ENCODE measurements at regions not wholly inside any gene's neighbourhood (a gene's known extent, or its start where the extent isn't known, plus 50 kb on each side); places are given as distances from the start of the nearest gene placed in this dataset.

- Histone ChIP-seq H3K27ac (no peak overlapping the region), H3K4me1 (no peaks in the 10 kb centered on the region), H3K36me3 (no peaks in the 10 kb centered on the region), H3K27me3 (no peaks in the 10 kb centered on the region), H3K9me3 (no peaks in the 10 kb centered on the region), H3K4me3 (no peak overlapping the region)
- intact Hi-C loops (cut with DNase I), result no loop called here
- FAIRE-seq, result no peak
- DNase-seq, result no peak
- ATAC-seq, result no peak
- TF ChIP-seq, protein P1, sequence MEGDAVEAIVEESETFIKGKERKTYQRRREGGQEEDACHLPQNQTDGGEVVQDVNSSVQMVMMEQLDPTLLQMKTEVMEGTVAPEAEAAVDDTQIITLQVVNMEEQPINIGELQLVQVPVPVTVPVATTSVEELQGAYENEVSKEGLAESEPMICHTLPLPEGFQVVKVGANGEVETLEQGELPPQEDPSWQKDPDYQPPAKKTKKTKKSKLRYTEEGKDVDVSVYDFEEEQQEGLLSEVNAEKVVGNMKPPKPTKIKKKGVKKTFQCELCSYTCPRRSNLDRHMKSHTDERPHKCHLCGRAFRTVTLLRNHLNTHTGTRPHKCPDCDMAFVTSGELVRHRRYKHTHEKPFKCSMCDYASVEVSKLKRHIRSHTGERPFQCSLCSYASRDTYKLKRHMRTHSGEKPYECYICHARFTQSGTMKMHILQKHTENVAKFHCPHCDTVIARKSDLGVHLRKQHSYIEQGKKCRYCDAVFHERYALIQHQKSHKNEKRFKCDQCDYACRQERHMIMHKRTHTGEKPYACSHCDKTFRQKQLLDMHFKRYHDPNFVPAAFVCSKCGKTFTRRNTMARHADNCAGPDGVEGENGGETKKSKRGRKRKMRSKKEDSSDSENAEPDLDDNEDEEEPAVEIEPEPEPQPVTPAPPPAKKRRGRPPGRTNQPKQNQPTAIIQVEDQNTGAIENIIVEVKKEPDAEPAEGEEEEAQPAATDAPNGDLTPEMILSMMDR (IDR thresholded peaks at IDR 0.05), result no peak
These were observed 171.3 kb upstream of the PARD3B start for GRCh38 chr2:204373942-204374341.

DNA sequence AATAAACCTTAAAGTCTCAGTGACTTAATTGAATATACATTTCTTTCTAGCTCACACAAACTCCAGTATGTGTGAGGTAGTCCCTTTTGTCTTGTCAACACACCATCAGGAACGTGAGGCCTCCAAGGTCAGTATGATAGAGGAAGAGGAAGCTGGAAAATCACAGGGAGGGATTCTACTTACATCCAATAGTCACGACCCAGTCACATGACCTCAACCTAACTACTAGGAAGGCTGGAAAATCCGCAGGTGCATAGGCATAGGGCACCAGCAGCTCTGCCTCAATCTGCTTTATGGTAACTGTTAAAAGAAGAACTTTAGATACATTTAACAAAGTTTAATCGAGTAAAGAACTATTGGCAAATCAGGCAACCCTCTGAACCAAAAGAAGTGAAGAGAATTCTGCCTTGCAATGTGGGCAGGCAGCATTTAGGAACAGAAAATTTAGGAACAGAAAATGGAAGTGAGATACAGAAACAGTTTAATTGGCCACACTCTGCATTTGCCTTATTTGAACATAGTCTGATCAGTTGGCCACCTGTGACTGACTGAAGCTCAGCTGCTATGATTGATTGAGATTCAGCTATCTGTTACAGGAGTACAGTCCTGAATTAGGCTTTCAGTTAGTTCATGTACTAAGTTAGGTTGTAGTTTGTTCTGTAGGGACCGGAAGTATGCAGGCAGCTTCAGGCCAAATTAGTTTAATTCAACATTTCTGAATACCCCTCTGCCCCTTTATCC is 165.0 kb upstream of the PARD3B start:
- ATAC-seq, result no peak
- no peaks in the 10 kb centered on the region for H3K36me3 ChIP-seq
- FAIRE-seq, result no peak
- TF ChIP-seq, protein P1 (IDR thresholded peaks at IDR 0.05), result no peak
- H3K27ac ChIP-seq, result no peak overlapping the region
- WGBS, 2 donors, result 58 to 59% methylated on average over 5 of the region's 5 CpGs
- no peaks in the 10 kb centered on the region for H3K4me1 ChIP-seq
- no peaks in the 10 kb centered on the region for H3K9me3 ChIP-seq
- intact Hi-C loops (cut with DNase I), result no loop called here
- no peak for DNase-seq
- H3K27me3 ChIP-seq, result no peaks in the 10 kb centered on the region
- H3K4me3 ChIP-seq, result no peak overlapping the region

GRCh38 chr2:204386668-204387067 is 158.6 kb upstream of the PARD3B start:
- no peaks in the 10 kb centered on the region for H3K9me3 ChIP-seq
- no peaks in the 10 kb centered on the region for H3K27me3 ChIP-seq
- no peak overlapping the region for H3K4me3 ChIP-seq
- ATAC-seq, result no peak
- TF ChIP-seq, protein P1 (IDR thresholded peaks at IDR 0.05), result no peak
- 84 to 93% methylated on average over 2 of the region's 2 CpGs for WGBS, 2 donors
- H3K27ac ChIP-seq, result no peak overlapping the region
- intact Hi-C loops (cut with DNase I), result no loop called here
- DNase-seq, result no peak
- no peak for FAIRE-seq
- H3K4me1 ChIP-seq, result no peaks in the 10 kb centered on the region
- H3K36me3 ChIP-seq, result no peaks in the 10 kb centered on the region

DNA sequence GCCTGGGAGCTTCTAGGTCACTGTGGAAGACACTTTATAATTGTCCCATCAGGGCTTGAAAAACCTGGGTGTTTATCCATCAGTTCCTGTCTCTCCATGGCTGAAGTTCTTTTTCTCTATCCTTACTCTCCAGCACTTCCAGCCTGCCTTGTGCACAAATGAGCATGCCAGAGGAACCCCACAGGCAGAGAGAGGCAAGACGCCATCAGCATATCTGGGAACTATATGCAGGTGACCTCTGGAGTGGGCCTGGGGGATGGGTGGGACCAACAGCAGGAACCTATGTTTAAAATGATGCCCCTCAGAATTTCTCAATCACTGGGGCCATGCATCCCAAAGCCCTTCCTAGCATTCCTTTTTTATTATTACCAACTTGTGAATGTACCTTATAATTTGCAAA is 156.2 kb upstream of the PARD3B start:
- DNase-seq, result no peak
- H3K36me3 ChIP-seq, result no peaks in the 10 kb centered on the region
- no peaks in the 10 kb centered on the region for H3K9me3 ChIP-seq
- ATAC-seq, result no peak
- H3K27ac ChIP-seq, result no peak overlapping the region
- TF ChIP-seq, protein P1 (IDR thresholded peaks at IDR 0.05), result no peak
- H3K27me3 ChIP-seq, result no peaks in the 10 kb centered on the region
- H3K4me3 ChIP-seq, result no peak overlapping the region
- H3K4me1 ChIP-seq, result no peaks in the 10 kb centered on the region
- intact Hi-C loops (cut with DNase I), result no loop called here
- WGBS, 2 donors, result 89 to 92% methylated on average over 1 of the region's 1 CpG
- no peak for FAIRE-seq

- FAIRE-seq, result no peak
- TF ChIP-seq, protein P1 (IDR thresholded peaks at IDR 0.05), result no peak
- no peak for ATAC-seq
- intact Hi-C loops (cut with DNase I), result no loop called here
- 81 to 93% methylated on average over 1 of the region's 1 CpG for WGBS, 2 donors
- H3K27ac ChIP-seq, result no peak overlapping the region
- no peaks in the 10 kb centered on the region for H3K27me3 ChIP-seq
- DNase-seq, result no peak
- no peaks in the 10 kb centered on the region for H3K36me3 ChIP-seq
- H3K4me1 ChIP-seq, result peaks cover 0 to 1% (median 0%) of the 10 kb centered on the region in 3 donors
- no peaks in the 10 kb centered on the region for H3K9me3 ChIP-seq
- no peak overlapping the region for H3K4me3 ChIP-seq
These were observed 155.4 kb upstream of the PARD3B start for GRCh38 chr2:204389856-204390255.

Data from pancreas (tissue), 10 donors.